Rectal smooth muscle tissue (tissue), 1 donor: ENCODE measurements at regions not wholly inside any gene's neighbourhood (a gene's known extent, or its start where the extent isn't known, plus 50 kb on each side); places are given as distances from the start of the nearest gene placed in this dataset.
"Not testable (repeated sequence)": the region's sequence is repeated elsewhere in the genome, so short reads cannot be mapped to it uniquely, and the experiment has no call there.

Experiments used
- H3K27ac ChIP-seq: one replicate; pipeline ENCODE4 v1.7.0; 2013; ENCODE audit warnings: low read depth, low read length, inconsistent platforms
- H3K27me3 ChIP-seq: one replicate; pipeline ENCODE4 v1.7.0; 2013; ENCODE audit warnings: low read length; ENCODE audit not compliant: control insufficient read depth, insufficient read depth
- H3K36me3 ChIP-seq: one replicate; pipeline ENCODE4 v1.7.0; 2013; ENCODE audit warnings: low read length; ENCODE audit not compliant: control insufficient read depth, insufficient read depth
- H3K4me1 ChIP-seq: one replicate; pipeline ENCODE4 v1.7.0; 2013; ENCODE audit warnings: low read length; ENCODE audit not compliant: control insufficient read depth, insufficient read depth
- H3K4me3 ChIP-seq: one replicate; pipeline ENCODE4 v1.7.0; 2013; ENCODE audit warnings: low read length
- H3K9ac ChIP-seq: one replicate; pipeline ENCODE4 v1.7.0; 2013; ENCODE audit warnings: low read length

- Histone ChIP-seq H3K36me3 (no peaks in the 10 kb centered on the region), H3K4me1 (no peaks in the 10 kb centered on the region)
Measured at GRCh38 chr2:12006850-12007249, 260.4 kb downstream of the LPIN1 start.

GRCh38 chr2:12007282-12007681, 260.9 kb downstream of the LPIN1 start:
- Histone ChIP-seq H3K27me3 (no peaks in the 10 kb centered on the region), H3K36me3 (no peaks in the 10 kb centered on the region), H3K4me1 (no peaks in the 10 kb centered on the region), H3K9ac (no peak overlapping the region), H3K27ac (no peak overlapping the region), H3K4me3 (no peak overlapping the region)

More at GRCh38 chr2:12006850-12007249, 260.4 kb downstream of the LPIN1 start:
- Histone ChIP-seq H3K9ac (no peak overlapping the region), H3K27me3 (no peaks in the 10 kb centered on the region), H3K4me3 (no peak overlapping the region), H3K27ac (no peak overlapping the region)

- H3K9ac ChIP-seq = no peak overlapping the region
- H3K4me1 ChIP-seq = no peaks in the 10 kb centered on the region
- H3K27ac ChIP-seq = no peak overlapping the region
- no peaks in the 10 kb centered on the region for H3K36me3 ChIP-seq
- H3K4me3 ChIP-seq = no peak overlapping the region
- no peaks in the 10 kb centered on the region for H3K27me3 ChIP-seq
Measured at GRCh38 chr2:12008425-12009061, 262.1 kb downstream of the LPIN1 start.

- no peaks in the 10 kb centered on the region for H3K27me3 ChIP-seq
- no peak overlapping the region for H3K4me3 ChIP-seq
- H3K36me3 ChIP-seq = no peaks in the 10 kb centered on the region
- peaks cover 3% of the 10 kb centered on the region for H3K4me1 ChIP-seq
- H3K27ac ChIP-seq = no peak overlapping the region
- no peak overlapping the region for H3K9ac ChIP-seq
Measured at GRCh38 chr2:12009323-12009905, 263.0 kb downstream of the LPIN1 start.

GRCh38 chr2:12010059-12010458, 263.6 kb downstream of the LPIN1 start:
- Histone ChIP-seq H3K4me1 (peaks cover 4% of the 10 kb centered on the region), H3K27ac (no peak overlapping the region), H3K27me3 (no peaks in the 10 kb centered on the region), H3K36me3 (no peaks in the 10 kb centered on the region), H3K9ac (no peak overlapping the region), H3K4me3 (no peak overlapping the region)

DNA sequence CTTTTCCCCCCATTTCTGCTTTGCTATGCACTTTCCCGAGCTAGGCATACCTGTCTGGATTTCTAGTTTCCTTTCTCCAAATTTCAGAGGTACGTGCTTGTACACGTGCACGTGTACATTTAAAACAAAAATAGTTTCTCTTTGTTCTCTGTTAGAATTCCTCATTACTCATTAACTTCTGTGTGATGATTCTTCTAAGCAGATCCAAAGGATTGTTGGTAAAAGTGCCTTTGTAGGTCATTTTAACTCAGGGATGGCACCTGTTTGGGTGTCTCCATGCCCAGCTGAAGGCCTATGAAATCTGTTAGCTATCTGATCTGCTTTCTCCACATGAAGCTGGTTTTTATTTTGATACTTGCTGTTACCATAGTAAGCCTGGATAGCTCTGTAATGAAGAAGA, 264.3 kb downstream of the LPIN1 start:
- Histone ChIP-seq H3K27ac (no peak overlapping the region), H3K9ac (no peak overlapping the region), H3K36me3 (no peaks in the 10 kb centered on the region), H3K4me1 (peaks cover 4% of the 10 kb centered on the region), H3K27me3 (no peaks in the 10 kb centered on the region), H3K4me3 (no peak overlapping the region)

GRCh38 chr2:12014088-12014960, 267.9 kb downstream of the LPIN1 start:
- Histone ChIP-seq H3K4me1 (peaks cover 4% of the 10 kb centered on the region), H3K27ac (no peak overlapping the region), H3K4me3 (no peak overlapping the region), H3K9ac (no peak overlapping the region), H3K36me3 (no peaks in the 10 kb centered on the region), H3K27me3 (no peaks in the 10 kb centered on the region)

- no peaks in the 10 kb centered on the region for H3K27me3 ChIP-seq
- H3K4me3 ChIP-seq = no peak overlapping the region
- H3K4me1 ChIP-seq = peaks cover 4% of the 10 kb centered on the region
- no peak overlapping the region for H3K27ac ChIP-seq
- H3K36me3 ChIP-seq = no peaks in the 10 kb centered on the region
- H3K9ac ChIP-seq = no peak overlapping the region
Measured at GRCh38 chr2:12017499-12018157, 271.2 kb downstream of the LPIN1 start.

DNA sequence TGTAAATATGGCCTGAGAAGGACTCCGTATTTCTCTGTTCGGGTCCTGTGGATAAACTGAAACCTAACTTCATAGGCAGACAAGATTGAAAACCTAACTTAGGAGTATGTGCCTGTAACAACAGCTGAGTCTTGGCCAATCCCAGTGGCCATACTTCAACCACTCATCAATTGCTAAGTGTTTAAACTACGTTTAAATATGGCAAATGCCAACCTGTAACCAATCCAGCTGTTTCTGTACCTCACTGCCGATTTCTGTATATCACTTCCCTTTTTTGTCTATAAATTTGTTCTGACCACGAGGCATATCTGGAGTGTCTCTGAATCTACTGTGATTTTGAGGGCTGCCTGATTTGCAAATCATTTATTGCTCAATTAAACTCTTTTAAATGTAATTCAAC, 272.3 kb downstream of the LPIN1 start:
- H3K36me3 ChIP-seq, H3K4me1 ChIP-seq, H3K9ac ChIP-seq, H3K27ac ChIP-seq, H3K27me3 ChIP-seq, H3K4me3 ChIP-seq: not testable (repeated sequence)

GRCh38 chr2:12020833-12021469, 274.5 kb downstream of the LPIN1 start:
- Histone ChIP-seq H3K27ac (no peak overlapping the region), H3K9ac (no peak overlapping the region), H3K36me3 (no peaks in the 10 kb centered on the region), H3K27me3 (no peaks in the 10 kb centered on the region), H3K4me3 (no peak overlapping the region), H3K4me1 (no peaks in the 10 kb centered on the region)

GRCh38 chr2:12024197-12024907, 277.9 kb downstream of the LPIN1 start:
- not testable (repeated sequence) for H3K27ac ChIP-seq, H3K4me3 ChIP-seq, H3K4me1 ChIP-seq, H3K36me3 ChIP-seq, H3K27me3 ChIP-seq, H3K9ac ChIP-seq
